RPMI8226 (cell line): ENCODE measurements at regions not wholly inside any gene's neighbourhood (a gene's known extent, or its start where the extent isn't known, plus 50 kb on each side); places are given as distances from the start of the nearest gene placed in this dataset.

Experiments used
- DNase-seq: peaks from one replicate; pipeline ENCODE4 v3.0.0-alpha.2; 2015

DNA sequence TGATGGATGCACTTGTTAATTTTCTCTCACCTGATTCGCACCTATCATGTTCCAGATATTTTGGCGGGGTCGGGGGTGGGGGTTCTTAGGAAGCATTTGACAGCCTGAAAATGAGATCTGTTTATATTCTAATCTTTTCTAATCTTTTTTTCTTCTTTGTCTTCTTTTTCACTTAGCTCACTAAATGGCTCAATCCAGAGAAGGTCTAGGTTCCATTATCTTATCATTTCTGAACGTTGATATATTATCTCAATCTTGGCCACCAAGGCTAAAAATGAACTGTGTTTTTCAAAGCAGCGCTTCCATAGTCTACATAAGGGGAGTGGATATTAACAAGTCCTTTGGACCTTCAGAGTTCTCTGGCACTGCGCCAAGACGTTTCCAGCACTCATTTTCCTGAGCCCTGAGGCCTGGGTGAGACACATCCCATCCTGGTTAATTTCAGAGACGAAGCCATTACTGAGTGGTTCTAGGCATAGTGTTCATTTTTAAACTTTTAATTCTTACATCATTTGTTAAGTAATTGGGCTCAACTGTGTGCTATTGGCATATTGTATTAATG is 229.0 kb downstream of the SOX11 start:
- no peak for DNase-seq

DNA sequence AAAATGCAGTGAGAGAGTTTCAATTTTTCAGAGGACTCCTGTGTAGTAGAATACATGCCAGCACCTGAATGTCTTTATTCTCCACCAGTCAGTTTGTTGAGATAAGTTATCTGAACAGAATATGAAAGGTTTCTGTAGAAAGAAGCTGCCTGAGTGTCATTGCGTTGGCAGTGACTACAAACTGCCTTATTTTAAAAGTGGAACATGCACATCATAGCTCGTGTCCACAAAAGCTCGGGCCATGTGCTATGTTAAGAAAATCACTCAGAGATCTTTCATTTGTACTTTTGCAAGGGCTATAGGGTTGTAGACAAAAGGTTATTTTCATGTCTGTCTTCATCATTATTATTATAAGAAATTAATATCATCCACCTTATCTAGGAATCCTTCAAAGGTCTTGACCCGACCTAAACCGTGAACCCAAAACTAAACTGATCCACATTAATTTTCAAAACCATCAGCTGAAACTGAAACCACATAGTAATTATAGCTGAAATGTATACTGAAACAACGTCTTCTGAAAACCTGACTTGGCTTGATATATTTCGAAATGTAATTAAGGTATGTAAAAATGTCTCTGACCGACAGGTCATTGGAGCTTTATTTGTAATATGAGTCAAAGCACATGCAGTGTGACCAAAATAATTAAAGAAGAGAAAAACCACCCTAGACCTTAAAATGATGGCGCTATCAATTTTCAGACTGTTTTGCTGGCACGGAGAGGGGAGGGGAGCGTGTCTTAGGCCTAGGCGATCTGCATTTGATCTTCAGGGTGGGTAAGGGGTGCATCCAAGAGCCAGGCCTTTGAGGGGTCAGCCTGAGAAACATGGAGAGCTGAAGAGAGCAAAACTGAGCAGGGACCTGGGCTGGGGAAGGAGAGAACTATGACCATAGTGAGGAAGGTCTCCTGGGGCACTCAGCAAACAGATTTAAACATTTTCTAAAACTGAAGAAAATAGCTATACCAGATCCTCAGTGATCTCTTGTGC is 232.1 kb downstream of the SOX11 start:
- peak; percentile 14 for DNase-seq

DNA sequence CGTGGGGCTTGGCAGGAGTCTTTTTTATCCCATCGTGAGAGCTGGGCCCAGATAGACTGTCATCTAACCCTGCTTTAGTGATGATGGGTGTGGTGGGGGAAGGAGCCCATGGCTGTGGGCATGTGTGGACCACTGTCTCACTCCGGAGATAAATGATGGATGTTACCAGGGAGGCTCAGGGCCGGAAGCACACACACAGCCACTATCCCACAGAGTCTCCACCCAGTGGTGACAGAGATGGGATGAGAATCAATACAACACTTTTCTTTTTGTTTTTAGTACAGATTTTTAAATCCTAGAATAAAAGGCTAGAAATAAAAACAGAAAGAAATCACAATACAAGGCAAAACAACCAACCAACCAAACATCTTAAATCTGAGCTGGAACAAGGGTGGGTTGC is 233.4 kb downstream of the SOX11 start:
- no peak for DNase-seq

DNA sequence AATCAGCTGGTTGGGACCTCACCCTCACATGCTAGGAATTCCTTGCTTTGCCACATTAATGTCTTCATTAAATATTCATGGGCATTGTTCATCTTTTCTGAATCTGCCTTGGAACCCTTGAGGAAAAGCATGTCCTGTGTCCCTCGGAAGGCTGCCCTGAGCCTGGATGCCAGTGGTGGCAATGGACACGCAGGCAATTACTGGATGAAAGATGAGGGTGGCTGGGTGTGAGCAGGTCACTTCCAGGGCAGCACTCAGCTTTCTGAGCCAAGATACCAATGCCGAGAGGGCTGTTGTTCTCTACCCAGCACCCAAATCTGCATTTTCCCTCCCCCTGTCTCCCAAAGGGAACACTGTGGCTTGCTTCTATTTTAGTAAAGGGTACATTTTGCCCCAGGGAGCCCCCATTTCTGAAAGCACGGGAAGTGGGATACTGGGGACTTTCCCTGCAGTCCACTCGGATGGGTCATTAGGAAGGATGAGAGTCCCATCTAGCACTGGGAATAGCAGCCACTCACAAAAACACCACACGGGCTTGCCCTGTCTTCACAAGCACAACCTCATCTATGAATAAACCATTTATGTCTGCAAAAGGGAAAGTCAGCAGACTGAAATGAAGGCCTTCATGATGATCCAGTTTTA is 234.8 kb downstream of the SOX11 start:
- DNase-seq = no peak

DNA sequence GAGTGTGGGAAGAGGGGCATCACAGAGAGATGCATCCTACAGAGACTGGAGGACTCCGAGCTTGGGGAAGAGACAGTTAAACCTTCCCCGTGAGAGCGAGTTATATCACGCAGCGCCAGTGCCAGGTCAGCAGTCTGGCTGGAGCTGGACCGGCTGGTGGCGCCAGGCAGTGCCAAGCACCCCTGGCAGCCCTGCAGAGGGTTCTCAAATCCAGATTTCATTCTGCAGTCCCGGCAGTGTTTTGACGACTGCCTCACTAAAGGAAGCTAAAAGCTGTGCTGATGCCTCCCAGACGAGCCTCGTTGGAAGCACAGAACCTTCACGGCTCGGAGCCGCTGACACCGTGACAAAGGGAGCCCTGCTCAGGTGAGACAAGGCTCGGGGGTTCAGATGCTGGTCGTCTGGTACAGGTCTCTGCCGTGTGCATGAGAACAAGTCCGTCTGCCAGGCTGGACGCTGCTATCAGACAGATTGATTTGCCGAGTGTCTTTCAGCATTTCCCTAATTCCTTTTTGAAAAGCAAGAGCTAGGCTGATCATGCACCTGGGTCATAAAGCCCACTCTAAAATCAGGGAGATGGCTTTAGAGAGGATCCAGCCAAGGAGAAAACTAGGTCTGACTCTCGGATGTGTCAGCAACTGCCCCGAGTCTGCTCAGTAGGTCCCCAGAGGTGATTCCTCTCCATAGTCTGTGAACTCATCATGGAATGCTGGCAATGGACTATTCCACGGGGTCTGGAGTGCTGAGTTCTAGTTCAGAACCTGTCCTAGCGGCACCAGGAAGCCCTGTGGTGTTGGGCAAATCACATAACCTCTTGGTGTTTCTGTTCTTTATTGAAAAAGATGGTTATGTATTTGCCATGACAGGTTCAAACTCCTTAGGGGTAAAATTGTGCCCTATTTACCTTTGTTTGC is 240.6 kb downstream of the SOX11 start:
- DNase-seq = peak; percentile 46

DNA sequence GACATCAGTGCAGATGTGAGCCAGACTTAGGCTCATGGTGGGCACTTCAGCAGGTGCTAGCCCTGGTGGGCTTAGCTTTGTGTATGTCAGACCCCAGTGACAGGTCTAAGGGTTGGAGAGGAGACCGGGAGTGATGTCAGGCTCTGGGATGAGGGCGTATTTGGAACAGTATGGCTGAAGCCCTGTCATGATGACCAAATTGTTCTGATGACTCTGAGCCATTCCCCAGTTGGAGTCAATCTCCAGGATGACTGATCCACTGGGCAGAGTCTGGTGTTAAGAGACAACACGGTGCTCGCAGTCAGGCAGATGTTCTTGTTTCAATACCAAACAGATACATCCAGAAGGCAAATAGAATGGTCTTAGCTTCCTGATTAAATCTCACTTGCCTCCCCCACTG is 241.5 kb downstream of the SOX11 start:
- no peak for DNase-seq

DNA sequence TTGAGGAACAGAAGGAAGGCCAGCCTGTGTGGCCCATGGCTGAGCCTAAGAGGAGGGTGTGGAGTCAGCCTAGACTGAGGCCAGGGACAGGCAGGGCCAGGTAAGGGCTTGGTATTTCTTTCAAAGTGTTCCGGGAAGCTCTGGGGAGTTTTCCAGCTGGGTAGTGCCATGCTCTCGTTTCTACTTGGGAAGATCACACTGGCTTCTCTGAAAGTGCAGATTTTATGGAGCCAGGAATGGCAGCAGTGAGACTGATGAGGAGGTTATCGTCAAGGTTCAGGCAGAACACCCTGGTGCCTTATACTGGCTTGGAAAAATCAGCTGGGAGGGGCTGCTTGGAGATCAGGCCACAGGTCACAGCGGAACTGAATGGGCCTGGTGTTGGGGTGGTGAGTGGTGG is 245.1 kb downstream of the SOX11 start:
- DNase-seq = no peak

DNA sequence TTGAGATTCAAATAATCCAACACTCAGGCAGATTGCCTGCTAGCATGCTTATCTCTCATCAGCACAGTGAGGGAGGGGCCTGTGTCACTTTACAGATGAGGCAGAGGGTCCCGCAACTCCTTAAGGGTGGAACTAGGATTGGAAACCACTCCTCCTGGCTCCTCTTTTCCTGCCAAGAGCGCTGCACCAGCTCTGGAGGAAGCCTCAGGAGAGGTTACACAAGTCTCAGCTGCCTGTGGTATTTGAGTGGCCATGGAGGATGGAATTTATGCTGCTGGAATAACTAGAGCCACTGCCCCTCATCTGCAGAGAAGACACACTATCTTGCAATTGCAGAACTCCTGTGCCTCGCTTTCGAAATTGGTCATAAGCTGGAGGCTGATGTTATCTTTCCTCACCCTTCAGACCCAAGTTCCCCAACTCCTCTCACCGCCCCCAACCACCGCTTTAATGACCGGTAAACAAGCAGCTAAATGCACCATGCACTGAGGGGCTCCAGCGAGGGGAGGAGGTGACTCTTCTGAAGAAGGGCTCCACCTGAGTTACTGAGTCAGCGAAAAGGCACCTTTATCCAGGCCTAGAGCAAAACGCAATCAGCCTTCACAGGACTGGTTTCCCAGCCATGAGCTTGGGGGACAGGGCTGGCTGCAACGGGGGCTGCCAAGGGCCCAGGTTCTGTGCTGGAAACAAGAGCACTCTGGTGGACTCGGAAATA is 245.8 kb downstream of the SOX11 start:
- no peak for DNase-seq

DNA sequence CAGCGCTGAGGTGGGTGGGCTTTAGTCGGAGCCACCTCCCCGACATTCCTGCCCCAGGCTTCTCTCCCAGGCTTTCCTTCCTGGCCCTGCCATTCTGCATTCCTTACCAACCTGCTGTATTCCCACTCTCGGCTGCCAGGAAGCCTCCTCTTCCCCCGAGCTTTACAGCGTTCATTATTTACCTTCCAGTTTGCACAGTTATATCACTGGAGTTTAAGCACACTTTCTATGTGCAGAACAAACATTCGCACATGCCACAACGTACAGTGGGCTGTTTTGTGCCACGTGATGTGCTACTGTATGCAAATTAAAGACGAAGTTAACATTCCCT is 246.3 kb downstream of the SOX11 start:
- no peak for DNase-seq

DNA sequence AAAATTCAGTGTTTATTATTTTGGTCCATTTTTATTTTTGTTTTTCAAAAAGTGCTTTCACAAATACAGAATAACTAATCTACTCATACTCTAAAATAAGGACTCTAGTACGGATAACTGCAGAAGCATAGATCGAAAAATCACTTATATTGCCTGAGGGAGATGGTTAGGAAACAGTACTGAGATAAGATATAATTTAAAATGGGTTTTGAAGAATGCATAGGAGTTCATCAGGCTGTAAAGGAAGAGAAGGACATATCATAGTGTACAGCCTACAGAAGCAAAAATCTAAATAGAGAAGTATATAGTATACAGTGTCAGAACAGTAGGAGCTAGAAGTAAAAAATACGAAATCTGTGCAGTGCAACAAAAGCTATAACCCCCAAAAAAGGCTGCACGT is 247.4 kb downstream of the SOX11 start:
- DNase-seq = no peak

DNA sequence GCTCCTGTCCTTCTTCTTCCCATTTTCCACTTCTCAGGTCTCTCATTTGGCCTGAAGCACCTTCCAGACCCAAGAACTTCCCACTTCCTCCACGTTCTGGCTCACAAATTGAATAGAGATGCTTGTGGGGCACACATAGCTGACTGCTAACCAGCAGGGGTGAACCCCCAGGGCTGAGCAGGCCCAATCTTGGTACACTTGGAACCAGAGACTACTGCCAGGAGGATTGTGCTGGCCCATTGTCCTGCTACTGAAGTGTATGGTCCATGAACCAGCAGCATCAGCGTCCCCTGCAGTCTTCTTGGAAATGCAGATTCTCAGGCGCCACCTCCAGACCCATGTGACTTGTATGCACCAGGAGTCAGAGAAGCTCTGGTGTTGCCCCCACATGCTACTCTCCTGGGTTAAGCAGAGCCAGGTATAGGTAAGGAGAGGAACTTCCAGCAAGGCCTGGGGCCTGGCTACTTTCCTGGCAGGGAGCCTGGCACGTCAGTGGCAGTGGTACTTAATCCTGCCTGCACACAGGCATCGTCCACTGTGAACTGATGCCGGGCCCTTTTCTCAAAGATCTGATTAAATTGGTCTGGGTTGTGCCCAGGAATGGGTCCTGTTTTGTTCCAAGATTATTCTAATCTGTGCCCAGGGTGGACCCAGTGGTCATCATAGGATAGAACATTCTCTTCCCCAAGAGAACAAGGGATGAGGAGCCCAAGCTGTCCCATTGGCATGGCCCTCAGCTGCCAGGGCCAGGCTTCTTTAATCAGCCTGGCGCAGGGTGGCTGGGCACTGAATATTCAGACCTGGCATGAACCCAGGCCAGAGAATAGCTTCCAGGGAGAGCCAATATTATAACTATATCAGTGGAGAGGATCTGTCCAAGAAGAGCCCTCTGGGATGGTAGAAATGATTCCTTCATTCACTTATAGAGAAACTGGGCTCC is 248.7 kb downstream of the SOX11 start:
- no peak for DNase-seq

DNA sequence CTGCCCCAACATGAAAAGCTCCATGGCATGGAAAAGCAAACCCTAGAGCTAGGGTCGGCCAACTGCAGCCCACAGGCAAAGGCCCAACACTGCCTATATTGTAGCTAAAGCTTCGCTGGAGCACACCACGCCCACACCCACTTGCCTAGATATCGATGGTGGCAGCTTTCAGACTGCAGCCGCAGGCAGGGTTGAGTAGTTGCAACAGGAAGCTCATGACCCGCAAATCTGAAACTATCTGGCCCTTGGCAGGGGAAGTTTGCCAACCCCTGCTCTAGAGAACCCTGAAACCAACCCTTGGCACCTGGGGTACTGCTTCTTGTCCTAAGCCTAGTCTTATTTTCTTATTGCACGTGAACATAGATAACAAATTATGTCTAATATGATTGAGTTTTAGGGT is 250.0 kb downstream of the SOX11 start:
- peak; percentile 80 for DNase-seq

DNA sequence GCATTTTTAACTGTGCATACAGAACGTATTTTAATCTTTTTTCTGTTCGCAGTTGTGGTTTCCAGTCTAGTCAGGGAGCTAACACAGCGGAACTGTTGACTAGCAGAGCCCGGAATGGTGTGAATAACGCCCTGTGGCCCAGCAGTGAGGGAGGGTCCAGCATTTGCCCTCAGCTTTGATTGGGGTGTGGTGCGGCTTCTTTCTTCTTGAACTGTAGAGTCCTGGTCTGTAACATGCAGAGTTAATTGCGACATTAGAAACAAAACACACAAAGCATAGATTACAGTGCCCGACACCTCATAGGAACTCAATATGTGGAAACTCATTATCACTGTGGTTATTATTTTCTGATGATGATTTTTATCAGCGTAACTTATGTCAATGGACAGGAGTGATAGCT is 253.6 kb downstream of the SOX11 start:
- DNase-seq = no peak

DNA sequence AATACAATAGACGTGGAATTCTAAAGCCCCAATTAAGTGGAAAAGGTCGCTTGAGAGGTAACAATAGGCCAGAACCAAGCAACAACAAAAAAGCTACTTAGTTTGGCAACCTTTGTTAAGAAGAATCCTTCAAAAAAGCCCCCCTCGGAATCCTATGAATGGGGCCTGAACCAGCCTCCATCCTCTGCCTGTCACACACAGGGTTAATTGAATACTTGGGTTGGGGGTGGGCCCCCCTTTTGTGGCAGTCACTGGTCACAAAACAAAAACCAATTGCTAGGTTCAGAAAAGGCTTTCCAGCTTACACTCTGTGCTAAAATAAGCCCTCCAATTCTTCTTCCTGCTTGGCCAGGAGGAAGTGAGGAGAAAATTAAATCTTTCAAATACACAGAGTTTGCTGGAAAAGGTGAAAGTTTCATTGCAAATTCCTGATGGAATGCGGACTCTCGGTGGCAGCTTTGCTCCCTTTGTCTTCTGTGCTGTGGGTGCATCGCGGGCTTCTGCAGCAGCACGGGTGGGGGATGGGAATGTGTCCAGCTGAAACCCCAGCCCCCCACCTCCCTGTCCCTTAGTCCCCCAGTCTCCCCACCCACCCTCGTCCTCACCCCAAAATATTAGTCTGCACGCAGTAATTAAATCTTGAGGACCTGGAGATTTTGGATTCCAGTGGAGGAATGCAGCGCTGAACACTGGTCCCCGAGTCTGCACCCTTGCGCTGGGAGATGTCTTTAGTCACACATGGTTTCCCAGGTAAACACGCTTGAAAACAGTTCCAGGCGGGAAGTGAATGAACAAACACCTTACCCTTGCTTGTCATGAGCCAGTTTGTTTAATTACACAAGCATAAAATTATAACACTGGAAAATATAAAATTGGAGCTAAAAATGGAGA is 254.3 kb downstream of the SOX11 start:
- DNase-seq = no peak

DNA sequence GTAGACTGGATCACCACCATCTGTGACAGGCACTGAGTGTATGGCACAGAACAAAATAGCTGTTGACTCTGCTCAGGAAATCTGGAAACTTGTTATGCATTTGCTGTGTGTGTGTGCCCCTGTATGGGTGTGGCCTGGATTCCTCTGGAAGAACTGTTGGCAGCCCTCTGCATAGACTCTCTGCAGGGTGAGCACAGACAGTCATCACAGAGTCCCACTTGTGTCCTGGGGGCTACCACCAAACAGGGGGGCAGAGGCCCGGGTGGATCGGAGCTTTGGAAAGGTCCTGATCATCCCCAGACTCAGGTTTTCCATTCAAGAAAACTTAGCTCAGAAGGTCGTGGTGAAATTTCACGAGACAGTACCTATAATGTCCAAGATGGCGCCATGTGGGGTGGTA is 258.6 kb downstream of the SOX11 start:
- DNase-seq = no peak

DNA sequence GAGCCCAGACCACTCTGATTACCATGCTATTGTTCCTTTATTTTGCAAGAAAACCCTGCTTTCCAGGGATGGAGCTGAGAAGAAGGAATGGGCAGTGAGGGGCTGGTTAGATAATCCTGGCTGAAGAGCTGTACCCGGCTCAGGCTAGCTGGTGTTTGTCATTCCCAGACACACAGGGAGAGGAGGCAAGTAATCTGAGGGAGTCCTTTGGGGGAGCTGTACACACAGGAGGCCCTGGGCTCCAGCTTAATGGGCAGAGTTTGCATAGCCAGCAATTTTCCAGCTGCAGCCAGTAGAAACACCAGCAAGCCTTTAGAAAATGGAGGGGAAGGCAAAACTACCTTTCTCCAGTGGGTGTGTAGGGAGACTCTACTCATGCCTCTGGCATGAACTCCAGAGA is 259.3 kb downstream of the SOX11 start:
- no peak for DNase-seq

DNA sequence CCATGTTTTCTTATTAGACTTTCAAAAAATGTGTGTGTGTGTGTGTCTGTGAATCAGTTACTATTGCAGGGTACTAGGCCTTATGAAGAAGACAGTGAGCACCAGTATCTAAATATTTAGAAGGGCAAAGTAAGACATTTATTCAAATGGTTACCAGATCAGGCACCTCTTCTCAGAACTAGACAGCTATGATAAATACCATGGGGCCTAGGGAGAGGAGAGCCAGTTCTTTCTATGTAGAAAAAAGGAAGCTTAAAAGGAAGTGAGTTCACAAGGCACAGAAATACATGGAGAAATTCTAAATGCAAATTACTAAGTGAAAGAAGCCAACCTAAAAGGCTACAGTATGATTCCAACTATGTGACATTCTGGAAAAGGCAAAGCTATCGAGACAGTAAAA is 261.3 kb downstream of the SOX11 start:
- DNase-seq = no peak

DNA sequence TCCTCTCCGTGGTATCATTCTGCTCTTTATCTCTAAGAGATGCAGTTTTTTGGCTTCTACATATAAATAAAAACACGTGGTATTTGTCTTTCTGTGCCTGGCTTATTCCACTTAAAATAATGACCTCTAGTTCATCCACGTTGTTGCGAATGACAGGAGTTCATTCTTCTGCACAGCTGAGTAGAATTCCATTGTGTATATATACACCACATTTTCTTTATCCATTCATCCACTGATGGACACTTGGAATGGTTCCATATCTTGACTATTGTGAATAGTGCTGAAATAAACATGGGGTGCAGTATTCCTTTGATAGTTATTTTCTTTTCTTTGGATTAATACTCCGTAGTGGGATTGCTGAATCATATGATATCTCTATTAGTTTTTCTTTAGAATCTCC is 262.3 kb downstream of the SOX11 start:
- DNase-seq = no peak

DNA sequence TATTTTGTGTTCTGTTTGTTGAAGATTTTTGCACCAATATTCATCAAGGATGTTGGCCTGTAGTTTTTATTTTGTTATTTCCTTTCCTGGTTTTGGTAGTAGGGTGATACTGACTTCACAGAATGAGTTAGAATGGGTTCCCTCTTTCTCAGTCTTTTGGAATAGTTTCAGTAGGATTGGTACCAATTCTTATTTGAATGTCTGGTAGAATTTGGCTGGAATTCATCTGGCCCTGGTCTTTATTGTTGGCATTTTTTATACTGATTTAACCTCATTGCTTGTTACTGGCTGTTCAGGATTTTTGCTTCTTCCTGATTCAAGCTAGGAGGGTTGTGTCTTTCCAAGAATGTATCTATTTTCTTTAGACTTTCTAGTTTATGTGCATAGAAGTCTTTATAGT is 263.7 kb downstream of the SOX11 start:
- no peak for DNase-seq
